Stimulated activated CD4-positive, alpha-beta T cell treated with anti-CD3 and anti-CD28 coated beads, Interleukin-4, amount 100 ng/mL, for 1 hour (primary cell): ENCODE measurements at regions not wholly inside any gene's neighbourhood (a gene's known extent, or its start where the extent isn't known, plus 50 kb on each side); places are given as distances from the start of the nearest gene placed in this dataset.
"Not testable (repeated sequence)": the region's sequence is repeated elsewhere in the genome, so short reads cannot be mapped to it uniquely, and the experiment has no call there.

Experiments used
- DNase-seq: peaks from one replicate; pipeline ENCODE4 v3.0.0-alpha.2; 2020

DNA sequence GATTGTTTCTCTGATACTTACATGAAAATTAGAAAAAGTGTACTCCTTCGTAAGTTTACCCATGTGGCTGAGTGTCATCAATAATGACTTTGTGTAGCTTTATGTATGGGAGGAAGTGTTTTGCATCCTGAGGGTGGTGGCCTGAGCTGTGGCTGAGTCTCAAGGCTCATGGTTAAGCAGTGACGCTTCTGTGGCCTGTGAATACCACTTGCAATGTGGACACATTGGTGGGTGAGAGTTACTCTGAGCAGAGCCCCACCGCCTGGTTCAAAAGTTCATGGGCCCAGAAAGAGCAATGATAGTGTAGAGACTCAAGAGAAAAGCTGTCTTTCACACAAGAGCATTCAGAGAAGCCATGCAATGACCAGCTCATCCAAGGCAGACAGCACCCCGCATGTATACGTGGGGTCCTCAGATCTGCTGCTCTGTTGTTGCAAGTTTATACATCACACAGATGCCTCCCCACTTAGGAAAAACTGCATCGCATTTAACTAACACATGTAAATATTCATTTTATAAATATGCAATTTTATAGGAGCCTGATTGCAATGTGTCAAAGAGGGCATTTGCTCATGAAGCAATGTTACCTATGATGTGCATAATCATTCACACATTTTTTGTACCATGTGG, 55.1 kb upstream of the FRMD6 start:
- no peak for DNase-seq

DNA sequence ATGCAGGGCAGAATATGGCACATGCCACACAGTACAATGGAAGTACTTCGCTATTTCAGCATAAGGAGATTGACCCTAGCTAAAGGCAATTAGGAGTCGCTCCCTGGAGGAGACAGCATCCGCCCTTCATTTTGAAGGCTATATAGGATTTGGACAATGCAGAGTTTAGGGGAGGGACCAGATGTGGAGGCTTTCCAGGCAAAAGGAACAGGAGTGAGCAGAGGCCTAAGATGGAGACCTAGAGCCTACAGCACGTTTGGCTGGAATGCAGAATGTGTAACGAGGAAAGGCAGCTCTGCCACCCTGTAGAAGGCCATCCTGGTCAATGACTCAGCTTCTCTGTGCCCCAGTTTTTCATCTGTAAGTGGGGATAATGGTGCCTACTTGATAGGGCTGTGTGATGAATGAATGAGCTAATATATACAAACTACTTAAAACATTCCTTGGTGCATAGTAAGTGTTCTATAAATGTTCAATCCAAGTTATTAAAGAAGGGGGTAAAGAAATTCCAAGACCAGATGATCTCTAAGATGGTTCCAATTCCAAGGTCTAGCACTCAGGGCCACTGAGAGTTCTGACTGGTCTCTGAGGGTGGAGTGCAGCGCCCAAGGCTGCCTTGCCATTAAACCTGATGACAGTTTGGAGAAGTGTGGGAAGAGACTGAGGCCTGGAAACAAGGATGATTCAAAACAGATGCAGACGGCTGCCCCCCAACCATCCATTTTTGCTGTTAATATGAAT, 54.3 kb upstream of the FRMD6 start:
- DNase-seq = no peak

DNA sequence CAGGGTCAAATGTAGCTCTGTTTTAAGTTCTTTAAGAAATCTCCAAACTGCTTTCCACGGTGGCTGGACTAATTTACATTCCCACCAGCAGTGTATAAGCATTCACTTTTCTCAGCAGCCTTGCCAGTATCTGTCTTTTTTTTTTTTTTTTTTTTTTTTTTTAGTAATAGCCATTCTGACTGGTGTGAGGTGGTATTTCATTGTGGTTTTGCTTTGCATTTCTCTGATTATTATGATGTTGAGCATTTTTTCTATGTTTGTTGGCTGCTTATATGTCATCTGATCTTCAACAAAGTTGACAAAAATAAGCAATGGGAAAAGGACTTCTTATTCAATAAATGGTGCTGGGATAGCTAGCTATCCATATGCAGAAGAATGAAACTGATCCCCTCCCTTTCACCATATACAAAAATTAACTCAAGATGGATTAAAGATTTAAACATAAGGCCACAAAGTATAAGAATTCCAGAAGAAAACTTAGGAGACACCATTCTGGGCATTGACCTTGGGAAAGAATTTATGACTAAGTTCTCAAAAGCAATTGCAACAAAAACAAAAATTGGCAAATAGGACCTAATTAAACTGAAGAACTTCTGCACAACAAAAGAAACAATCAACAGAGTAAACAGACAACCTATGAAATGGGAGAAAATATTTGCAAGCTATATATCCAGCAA, 52.6 kb upstream of the FRMD6 start:
- DNase-seq = not testable (repeated sequence)

DNA sequence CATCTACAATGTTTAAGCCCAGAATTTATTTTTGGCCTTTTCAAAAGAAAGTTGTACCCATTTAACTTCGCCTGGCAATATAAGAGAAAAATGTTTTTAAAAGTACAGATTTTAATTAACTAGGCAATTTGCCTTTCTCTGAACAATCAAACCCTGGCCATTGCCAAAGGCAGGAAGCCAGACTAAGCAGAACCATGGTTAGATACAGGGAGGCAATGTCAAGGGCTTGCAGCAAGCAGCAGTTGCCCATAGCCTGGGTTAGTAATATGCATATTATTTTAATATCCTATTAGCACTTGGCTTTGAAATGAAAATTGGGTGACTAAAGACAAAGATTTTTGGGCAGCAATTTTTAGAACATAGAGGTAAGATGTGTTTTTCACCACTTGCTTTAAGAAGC, 51.1 kb upstream of the FRMD6 start:
- DNase-seq = no peak
